ENCODE measurements at regions not wholly inside any gene's neighbourhood (a gene's known extent, or its start where the extent isn't known, plus 50 kb on each side); places are given as distances from the start of the nearest gene placed in this dataset.

GRCh38 chr1:98452162-98452561, 209.4 kb upstream of the SNX7 start:
- Histone ChIP-seq H3K79me2 (ENCODE audit: insufficient read depth, low read length) (no peaks in the 10 kb centered on the region), H3K9ac (ENCODE audit: insufficient read depth, low read length, poor library complexity, severe bottlenecking) (no peak overlapping the region), H4K20me1 (ENCODE audit: insufficient read depth, low read length) (no peaks in the 10 kb centered on the region), H3K4me3 (replicated peaks in 1 of 3; ENCODE audit: low read depth in 2 of 3, low read length in 3 of 3) (peak overlapping the region in 1 of 3 experiments; percentile 1), H2AFZ (ENCODE audit: insufficient read depth, low read depth, low read length, poor library complexity, severe bottlenecking) (no peak overlapping the region), H3K9me3 (replicated peaks in 1 of 2; ENCODE audit: control insufficient read depth in 1 of 2, insufficient read depth in 1 of 2, low read length in 2 of 2) (no peaks in the 10 kb centered on the region), H3K36me3 (replicated peaks in 1 of 2; ENCODE audit: control insufficient read depth in 1 of 2, insufficient read depth in 2 of 2, low read length in 2 of 2) (no peaks in the 10 kb centered on the region), H3K4me1 (ENCODE audit: control insufficient read depth in 1 of 2, insufficient read depth in 2 of 2, low read length in 2 of 2) (peaks cover 10 to 12% of the 10 kb centered on the region in 2 donors), H3K27ac (ENCODE audit: low read depth in 1 of 2, low read length in 2 of 2) (no peak overlapping the region), H3K27me3 (ENCODE audit: control insufficient read depth in 2 of 2, insufficient read depth in 2 of 2, low read length in 2 of 2) (no peaks in the 10 kb centered on the region), H3K4me2 (replicated peaks; ENCODE audit: extremely low read depth, low read length, poor library complexity, severe bottlenecking) (peak overlapping the region; percentile 37)
- no peak overlapping the region for H3K27ac Mint-ChIP-seq
- H3K9me3 Mint-ChIP-seq = peaks cover 0 to 8% (median 3%) of the 10 kb centered on the region in 7 donors
- no peaks in the 10 kb centered on the region for H3K36me3 Mint-ChIP-seq
- intact Hi-C loops (cut with micrococcal nuclease) = no loop called here
- H3K27me3 Mint-ChIP-seq (ENCODE audit: low read depth in 3 of 3) = peaks cover 0 to 2% (median 0%) of the 10 kb centered on the region in 3 donors
- 0% methylated on average over 1 of the region's 2 CpGs for WGBS (ENCODE audit: insufficient coverage)
- peaks cover 21% of the 10 kb centered on the region for H3K4me1 Mint-ChIP-seq
- TF ChIP-seq, protein P1, sequence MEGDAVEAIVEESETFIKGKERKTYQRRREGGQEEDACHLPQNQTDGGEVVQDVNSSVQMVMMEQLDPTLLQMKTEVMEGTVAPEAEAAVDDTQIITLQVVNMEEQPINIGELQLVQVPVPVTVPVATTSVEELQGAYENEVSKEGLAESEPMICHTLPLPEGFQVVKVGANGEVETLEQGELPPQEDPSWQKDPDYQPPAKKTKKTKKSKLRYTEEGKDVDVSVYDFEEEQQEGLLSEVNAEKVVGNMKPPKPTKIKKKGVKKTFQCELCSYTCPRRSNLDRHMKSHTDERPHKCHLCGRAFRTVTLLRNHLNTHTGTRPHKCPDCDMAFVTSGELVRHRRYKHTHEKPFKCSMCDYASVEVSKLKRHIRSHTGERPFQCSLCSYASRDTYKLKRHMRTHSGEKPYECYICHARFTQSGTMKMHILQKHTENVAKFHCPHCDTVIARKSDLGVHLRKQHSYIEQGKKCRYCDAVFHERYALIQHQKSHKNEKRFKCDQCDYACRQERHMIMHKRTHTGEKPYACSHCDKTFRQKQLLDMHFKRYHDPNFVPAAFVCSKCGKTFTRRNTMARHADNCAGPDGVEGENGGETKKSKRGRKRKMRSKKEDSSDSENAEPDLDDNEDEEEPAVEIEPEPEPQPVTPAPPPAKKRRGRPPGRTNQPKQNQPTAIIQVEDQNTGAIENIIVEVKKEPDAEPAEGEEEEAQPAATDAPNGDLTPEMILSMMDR (IDR thresholded peaks at IDR 0.05) = no peak
- peak in 2 of 3 donors; percentile 4 to 25 for DNase-seq
- H3K4me3 Mint-ChIP-seq = peak overlapping the region in 1 of 2 donors; percentile 63

GRCh38 chr1:98441281-98441680, 220.2 kb upstream of the SNX7 start:
- no peaks in the 10 kb centered on the region for H3K4me1 ChIP-seq (ENCODE audit: control insufficient read depth in 1 of 2, insufficient read depth in 2 of 2, low read length in 2 of 2)
- H3K79me2 ChIP-seq (ENCODE audit: insufficient read depth, low read length) = no peaks in the 10 kb centered on the region
- TF ChIP-seq, protein P1 (IDR thresholded peaks at IDR 0.05) = no peak
- H3K4me2 ChIP-seq (replicated peaks; ENCODE audit: extremely low read depth, low read length, poor library complexity, severe bottlenecking) = no peak overlapping the region
- no peaks in the 10 kb centered on the region for H3K9me3 ChIP-seq (replicated peaks in 1 of 2; ENCODE audit: control insufficient read depth in 1 of 2, insufficient read depth in 1 of 2, low read length in 2 of 2)
- no peak overlapping the region for H2AFZ ChIP-seq (ENCODE audit: insufficient read depth, low read depth, low read length, poor library complexity, severe bottlenecking)
- H4K20me1 ChIP-seq (ENCODE audit: insufficient read depth, low read length) = no peaks in the 10 kb centered on the region
- no peak for DNase-seq
- Mint-ChIP-seq H3K27ac (no peak overlapping the region), H3K4me1 (no peaks in the 10 kb centered on the region), H3K36me3 (no peaks in the 10 kb centered on the region), H3K4me3 (no peak overlapping the region), H3K27me3 (ENCODE audit: low read depth in 3 of 3) (peaks cover 0 to 1% (median 0%) of the 10 kb centered on the region in 3 donors), H3K9me3 (peaks cover 0 to 4% (median 0%) of the 10 kb centered on the region in 7 donors)
- H3K27me3 ChIP-seq (ENCODE audit: control insufficient read depth in 2 of 2, insufficient read depth in 2 of 2, low read length in 2 of 2) = no peaks in the 10 kb centered on the region
- no peaks in the 10 kb centered on the region for H3K36me3 ChIP-seq (replicated peaks in 1 of 2; ENCODE audit: control insufficient read depth in 1 of 2, insufficient read depth in 2 of 2, low read length in 2 of 2)
- intact Hi-C loops (cut with micrococcal nuclease) = no loop called here
- no peak overlapping the region for H3K9ac ChIP-seq (ENCODE audit: insufficient read depth, low read length, poor library complexity, severe bottlenecking)
- no peak overlapping the region for H3K27ac ChIP-seq (ENCODE audit: low read depth in 1 of 2, low read length in 2 of 2)
- WGBS (ENCODE audit: insufficient coverage) = no CpG with 5 or more reads among the region's 1 CpG
- H3K4me3 ChIP-seq (replicated peaks in 1 of 3; ENCODE audit: low read depth in 2 of 3, low read length in 3 of 3) = no peak overlapping the region
